SK-N-SH (cell line): ENCODE measurements at regions not wholly inside any gene's neighbourhood (a gene's known extent, or its start where the extent isn't known, plus 50 kb on each side); places are given as distances from the start of the nearest gene placed in this dataset.

Experiments used
- CTCF ChIP-seq: fragments of 200-600 bp; sonication (generic); IDR thresholded peaks from 2 replicates; pipeline ENCODE4 v1.6.1; 2017; ENCODE audit warnings: antibody characterized with exemption, mild to moderate bottlenecking, moderate library complexity
- NRF1 ChIP-seq: IDR thresholded peaks from 2 replicates; pipeline ENCODE4 v1.6.1; 2012; ENCODE audit warnings: low read depth, mild to moderate bottlenecking, low read length
- POLR2AphosphoS5 ChIP-seq: IDR thresholded peaks from 2 replicates; pipeline ENCODE4 v1.6.1; 2012; ENCODE audit warnings: low read depth, low read length
- USF1 ChIP-seq: IDR thresholded peaks from 2 replicates; pipeline ENCODE4 v1.4.0; 2012; ENCODE audit warnings: low read depth, borderline replicate concordance

- no peak for TF ChIP-seq CTCF
- no peak for TF ChIP-seq NRF1
- TF ChIP-seq USF1 = no peak
- no peak for TF ChIP-seq POLR2AphosphoS5
Measured at GRCh38 chr18:55838841-55839240, 250.8 kb upstream of the TCF4 start.
